Lower leg skin (tissue), 4 donors: ENCODE measurements at regions not wholly inside any gene's neighbourhood (a gene's known extent, or its start where the extent isn't known, plus 50 kb on each side); places are given as distances from the start of the nearest gene placed in this dataset.

Experiments
- DNase-seq, 2 donors: peaks; one replicate each; pipeline ENCODE4 v3.0.0-alpha.2; 2019; ENCODE audit warnings: low spot score in 2 of 2
- H3K4me3 ChIP-seq: fragments of 200-600 bp; sonication (generic); 2 replicates; pipeline ENCODE4 v1.5.1; 2017; ENCODE audit warnings: mild to moderate bottlenecking, low read depth; ENCODE audit not compliant: poor library complexity, severe bottlenecking
- CTCF ChIP-seq, 3 donors: fragments of 450-650 bp; IDR thresholded peaks; one replicate each; pipeline ENCODE4 v1.5.1; 2016; ENCODE audit warnings: antibody characterized with exemption in 3 of 3, mild to moderate bottlenecking in 3 of 3, moderate library complexity in 2 of 3
- POLR2A ChIP-seq, 2 donors: fragments of 450-650 bp; IDR thresholded peaks; one replicate each; pipeline ENCODE4 v1.6.1; 2016 to 2017; ENCODE audit warnings: antibody characterized with exemption in 2 of 2, mild to moderate bottlenecking in 1 of 2, moderate library complexity in 1 of 2
- WGBS, 2 donors: methylation state at CpG; one replicate each; pipeline ENCODE4 v1.1.5; 2018; 5-methylcytosine and 5-hydroxymethylcytosine counted together
- intact Hi-C: fragments of 100-400 bp; cut with DNase I; formaldehyde crosslinking; loops from one replicate; pipeline ENCODE4 v1.15.0; 2023; ENCODE audit warnings: low total_unique reads

- intact Hi-C loops = no loop called here
- no peak for DNase-seq
- no peak overlapping the region for H3K4me3 ChIP-seq
- TF ChIP-seq CTCF (IDR thresholded peaks at IDR 0.05) = no peak
- no peak for TF ChIP-seq POLR2A (IDR thresholded peaks at IDR 0.05)
- WGBS, 2 donors = 10 to 13% methylated on average over 2 of the region's 2 CpGs
Measured at GRCh38 chr4:63620271-63620670, 789.0 kb downstream of the TECRL start.

GRCh38 chr4:63619771-63620170, 789.5 kb downstream of the TECRL start:
- WGBS, 2 donors = 29 to 30% methylated on average over 1 of the region's 1 CpG
- H3K4me3 ChIP-seq = no peak overlapping the region
- no peak for DNase-seq
- intact Hi-C loops = no loop called here
- TF ChIP-seq CTCF (IDR thresholded peaks at IDR 0.05) (no peak), POLR2A (IDR thresholded peaks at IDR 0.05) (no peak)

GRCh38 chr4:63618883-63619718, 790.1 kb downstream of the TECRL start:
- WGBS, 2 donors = 33 to 38% methylated on average over 6 of the region's 6 CpGs
- no peak overlapping the region for H3K4me3 ChIP-seq
- DNase-seq = no peak
- no peak for TF ChIP-seq CTCF (IDR thresholded peaks at IDR 0.05)
- no peak for TF ChIP-seq POLR2A (IDR thresholded peaks at IDR 0.05)
- intact Hi-C loops = no loop called here

- no peak for TF ChIP-seq CTCF (IDR thresholded peaks at IDR 0.05)
- no peak for TF ChIP-seq POLR2A (IDR thresholded peaks at IDR 0.05)
- no peak overlapping the region for H3K4me3 ChIP-seq
- DNase-seq = no peak
- intact Hi-C loops = no loop called here
- WGBS, 2 donors = 74 to 76% methylated on average over 9 of the region's 9 CpGs
Measured at GRCh38 chr4:63607169-63607872, 801.9 kb downstream of the TECRL start.

- no peak for DNase-seq
- WGBS, 2 donors = 73 to 91% methylated on average over 6 of the region's 6 CpGs
- intact Hi-C loops = no loop called here
- H3K4me3 ChIP-seq = no peak overlapping the region
- TF ChIP-seq POLR2A (IDR thresholded peaks at IDR 0.05) = no peak
- no peak for TF ChIP-seq CTCF (IDR thresholded peaks at IDR 0.05)
Measured at GRCh38 chr4:63589796-63590195, 819.5 kb downstream of the TECRL start.
